Esophagus muscularis mucosa (tissue), 4 donors: ENCODE measurements at regions not wholly inside any gene's neighbourhood (a gene's known extent, or its start where the extent isn't known, plus 50 kb on each side); places are given as distances from the start of the nearest gene placed in this dataset.

Experiments
- DNase-seq: peaks from one replicate; pipeline ENCODE4 v3.0.0-alpha.2; 2017; ENCODE audit errors: extremely low spot score
- H3K27ac ChIP-seq, 4 donors: fragments of 200-600 bp; sonication (generic); replicated peaks in 1 of 4; 1 replicate in 3 of 4; 2 replicates in 1 of 4; pipeline ENCODE4 v1.5.1; 2016 to 2019; ENCODE audit warnings: mild to moderate bottlenecking in 1 of 4
- H3K27me3 ChIP-seq, 4 donors: fragments of 200-600 bp; sonication (generic); one replicate each; pipeline versions ENCODE4 v1.5.1 to v1.6.0; 2016 to 2019
- H3K36me3 ChIP-seq, 4 donors: fragments of 200-600 bp; sonication (generic); one replicate each; pipeline ENCODE4 v1.5.1; 2016 to 2019
- H3K4me1 ChIP-seq, 4 donors: fragments of 200-600 bp; sonication (generic); one replicate each; pipeline ENCODE4 v1.5.1; 2016 to 2019
- H3K4me3 ChIP-seq, 4 donors: fragments of 200-600 bp; sonication (generic); 1 replicate in 2 of 4; 2 replicates in 2 of 4; pipeline ENCODE4 v1.5.1; 2016 to 2019; ENCODE audit warnings: mild to moderate bottlenecking in 4 of 4, moderate library complexity in 1 of 4
- H3K9me3 ChIP-seq, 4 donors: fragments of 200-600 bp; sonication (generic); 1 replicate in 3 of 4; 2 replicates in 1 of 4; pipeline ENCODE4 v1.5.1; 2016 to 2019
- CTCF ChIP-seq, 3 experiments: fragments of 200-600 bp in 2 of 3; fragments of 450-650 bp in 1 of 3; sonication (generic) in 2 of 3; IDR thresholded peaks; one replicate each; pipeline ENCODE4 v1.5.1; 2017 to 2019; ENCODE audit warnings: antibody characterized with exemption in 3 of 3, mild to moderate bottlenecking in 2 of 3, moderate library complexity in 1 of 3
- EP300 ChIP-seq: sonication (generic); formaldehyde crosslinking; IDR thresholded peaks from one replicate; pipeline ENCODE4 v1.6.1; 2017; ENCODE audit warnings: antibody characterized with exemption
- POLR2A ChIP-seq: fragments of 450-650 bp; IDR thresholded peaks from one replicate; pipeline ENCODE4 v1.6.1; 2017; ENCODE audit warnings: antibody characterized with exemption, moderate library complexity, mild to moderate bottlenecking, low read depth
- POLR2AphosphoS5 ChIP-seq, 2 donors: sonication (generic); formaldehyde crosslinking; IDR thresholded peaks; one replicate each; pipeline ENCODE4 v1.6.1; 2017; ENCODE audit warnings: antibody characterized with exemption in 2 of 2
- WGBS: methylation state at CpG from one replicate; pipeline ENCODE4 v1.1.5; 2018; 5-methylcytosine and 5-hydroxymethylcytosine counted together
- intact Hi-C: fragments of 100-400 bp; cut with DNase I; formaldehyde crosslinking; loops from one replicate; pipeline ENCODE4 v1.15.1; 2023

GRCh38 chr19:13700621-13701020 lies 63.7 kb upstream of the MRI1 start:
- DNase-seq = no peak
- H3K27ac ChIP-seq = no peak overlapping the region
- H3K36me3 ChIP-seq = no peaks in the 10 kb centered on the region
- peaks cover 0 to 18% (median 7%) of the 10 kb centered on the region in 4 donors for H3K9me3 ChIP-seq
- no peak for TF ChIP-seq POLR2AphosphoS5 (IDR thresholded peaks at IDR 0.05)
- no peak for TF ChIP-seq CTCF (IDR thresholded peaks at IDR 0.05)
- no peak for TF ChIP-seq EP300
- TF ChIP-seq POLR2A = no peak
- 71% methylated on average over 8 of the region's 8 CpGs for WGBS
- no peak overlapping the region for H3K4me3 ChIP-seq
- intact Hi-C loops = no loop called here
- H3K4me1 ChIP-seq = no peaks in the 10 kb centered on the region
- H3K27me3 ChIP-seq = peaks cover 0 to 41% (median 3%) of the 10 kb centered on the region in 4 donors

- no peak overlapping the region for H3K27ac ChIP-seq
- DNase-seq = no peak
These were observed 64.5 kb upstream of the MRI1 start for GRCh38 chr19:13699786-13700185.

GRCh38 chr19:13696839-13697238 lies 67.5 kb upstream of the MRI1 start:
- no peak overlapping the region for H3K27ac ChIP-seq
- no peaks in the 10 kb centered on the region for H3K36me3 ChIP-seq
- intact Hi-C loops = no loop called here
- 100% methylated on average over 1 of the region's 1 CpG for WGBS
- no peak for TF ChIP-seq CTCF (IDR thresholded peaks at IDR 0.05)
- H3K4me3 ChIP-seq = no peak overlapping the region
- no peaks in the 10 kb centered on the region for H3K4me1 ChIP-seq
- H3K9me3 ChIP-seq = peaks cover 0 to 8% (median 7%) of the 10 kb centered on the region in 4 donors
- H3K27me3 ChIP-seq = peaks cover 0 to 44% (median 0%) of the 10 kb centered on the region in 4 donors
- no peak for DNase-seq

More at GRCh38 chr19:13699786-13700185, 64.5 kb upstream of the MRI1 start:
- no peak overlapping the region for H3K4me3 ChIP-seq
- peaks cover 0 to 41% (median 3%) of the 10 kb centered on the region in 4 donors for H3K27me3 ChIP-seq
- no peaks in the 10 kb centered on the region for H3K36me3 ChIP-seq
- peaks cover 0 to 10% (median 7%) of the 10 kb centered on the region in 4 donors for H3K9me3 ChIP-seq
- H3K4me1 ChIP-seq = no peaks in the 10 kb centered on the region
- whole genome bisulfite sequencing = 50% methylated on average over 4 of the region's 4 CpGs
- TF ChIP-seq POLR2A = no peak
- TF ChIP-seq POLR2AphosphoS5 (IDR thresholded peaks at IDR 0.05) = no peak
- no peak for TF ChIP-seq CTCF (IDR thresholded peaks at IDR 0.05)
- no peak for TF ChIP-seq EP300
- intact Hi-C loops = no loop called here

- H3K4me3 ChIP-seq = no peak overlapping the region
- H3K4me1 ChIP-seq = no peaks in the 10 kb centered on the region
- H3K27me3 ChIP-seq = peaks cover 0 to 31% (median 0%) of the 10 kb centered on the region in 4 donors
- no peaks in the 10 kb centered on the region for H3K9me3 ChIP-seq
- intact Hi-C loops = no loop called here
- no peaks in the 10 kb centered on the region for H3K36me3 ChIP-seq
- no peak for DNase-seq
- no peak overlapping the region for H3K27ac ChIP-seq
- TF ChIP-seq POLR2AphosphoS5 (IDR thresholded peaks at IDR 0.05) (no peak), POLR2A (no peak), EP300 (no peak), CTCF (IDR thresholded peaks at IDR 0.05) (no peak)
- WGBS = 94% methylated on average over 4 of the region's 4 CpGs
These were observed 70.4 kb upstream of the MRI1 start for GRCh38 chr19:13693889-13694288.
